ENCODE measurements at regions not wholly inside any gene's neighbourhood (a gene's known extent, or its start where the extent isn't known, plus 50 kb on each side); places are given as distances from the start of the nearest gene placed in this dataset.
A peak's percentile ranks its signal among the peaks of the same experiment; 100 is the strongest.

GRCh38 chr3:18295171-18295920 lies 129.8 kb downstream of the SATB1 start:
- peak; percentile 89 for DNase-seq

- DNase-seq: no peak
Measured at GRCh38 chr3:18290157-18290556, 135.0 kb downstream of the SATB1 start.

DNA sequence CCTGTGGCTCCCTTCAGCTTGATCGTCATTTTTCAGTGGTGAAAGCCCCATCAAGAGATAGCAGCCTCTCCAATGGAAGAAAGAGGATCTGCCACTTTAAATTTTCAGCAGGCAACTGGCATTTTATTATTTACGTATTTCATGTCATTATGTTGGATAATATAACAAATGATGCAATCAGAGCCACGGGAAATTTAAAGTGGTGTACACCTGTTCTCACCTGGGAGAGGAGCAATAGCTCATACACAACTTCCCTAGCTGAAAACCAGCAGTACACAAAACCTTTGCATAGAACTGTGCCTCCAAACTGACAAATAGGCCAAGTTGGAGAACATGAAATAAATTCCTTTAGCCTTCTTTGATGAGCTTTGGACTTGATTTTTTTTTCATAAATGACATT lies 136.9 kb downstream of the SATB1 start:
- DNase-seq: no peak

GRCh38 chr3:18284716-18285115 lies 140.4 kb downstream of the SATB1 start:
- no peak for DNase-seq

GRCh38 chr3:18283680-18284079 lies 141.5 kb downstream of the SATB1 start:
- DNase-seq: no peak

DNA sequence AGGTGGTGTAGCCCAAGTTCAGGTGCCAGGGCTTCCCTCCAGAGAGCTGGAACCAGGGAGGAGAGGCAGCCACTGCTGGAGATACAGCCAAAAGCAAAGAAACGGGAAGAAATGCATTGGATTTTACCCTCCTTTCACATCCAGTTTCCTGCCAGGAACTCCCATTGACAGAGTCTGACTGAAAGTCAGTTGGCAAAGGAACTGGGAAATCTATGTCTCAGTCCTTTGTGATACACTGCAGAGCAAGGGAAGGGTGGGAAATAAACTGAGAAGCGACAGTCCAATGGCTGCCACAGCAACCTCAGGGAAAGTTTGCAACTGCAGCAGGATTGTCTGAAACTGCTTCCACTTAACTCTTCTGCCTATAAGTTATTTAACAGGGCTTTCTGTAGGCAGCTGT lies 142.6 kb downstream of the SATB1 start:
- DNase-seq: no peak

DNA sequence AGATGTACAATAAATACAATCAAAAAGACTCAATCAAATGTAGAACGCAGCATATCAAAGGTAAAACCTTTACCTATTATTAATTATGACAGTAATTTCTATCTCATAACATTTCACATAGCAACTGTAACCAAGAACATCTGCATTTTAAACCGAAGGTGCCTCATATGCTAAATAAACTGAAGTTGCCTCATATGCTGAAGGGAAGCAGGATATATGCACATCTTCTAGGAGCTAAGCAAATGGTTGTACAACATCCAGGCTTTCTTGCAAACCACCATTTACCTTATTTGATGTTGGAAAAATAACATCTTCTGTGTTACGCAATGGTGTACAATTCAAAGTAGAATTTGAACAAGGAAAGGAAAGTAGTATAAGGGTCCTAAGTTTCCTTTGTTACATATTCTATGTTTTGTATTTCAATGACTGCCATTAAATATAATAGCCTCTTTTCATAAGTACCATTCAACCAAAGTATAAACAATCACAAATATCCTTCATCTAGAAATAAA lies 145.9 kb downstream of the SATB1 start:
- DNase-seq: no peak

DNA sequence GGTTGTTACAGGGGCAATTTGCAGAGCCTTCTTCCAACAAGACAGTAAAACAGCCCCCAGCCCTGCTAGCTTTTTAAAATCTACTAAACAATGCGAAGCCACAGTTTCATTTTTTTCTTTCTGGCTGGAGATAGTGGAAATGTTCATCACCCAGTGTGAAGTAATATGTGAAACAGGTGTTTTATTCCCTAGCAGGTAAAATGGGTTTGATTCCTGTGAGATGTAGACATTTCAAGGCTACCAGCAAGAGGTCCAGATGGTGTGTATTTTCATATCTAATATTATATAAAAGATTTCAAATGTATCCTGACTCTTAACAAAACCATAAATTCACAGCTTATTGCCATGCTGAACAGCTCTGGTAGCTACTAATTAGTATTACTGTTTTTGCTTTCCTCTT lies 160.3 kb downstream of the SATB1 start:
- DNase-seq: no peak

GRCh38 chr3:18264361-18264760 lies 160.8 kb downstream of the SATB1 start:
- no peak for DNase-seq

GRCh38 chr3:18258492-18258891 lies 166.6 kb downstream of the SATB1 start:
- DNase-seq: no peak

DNA sequence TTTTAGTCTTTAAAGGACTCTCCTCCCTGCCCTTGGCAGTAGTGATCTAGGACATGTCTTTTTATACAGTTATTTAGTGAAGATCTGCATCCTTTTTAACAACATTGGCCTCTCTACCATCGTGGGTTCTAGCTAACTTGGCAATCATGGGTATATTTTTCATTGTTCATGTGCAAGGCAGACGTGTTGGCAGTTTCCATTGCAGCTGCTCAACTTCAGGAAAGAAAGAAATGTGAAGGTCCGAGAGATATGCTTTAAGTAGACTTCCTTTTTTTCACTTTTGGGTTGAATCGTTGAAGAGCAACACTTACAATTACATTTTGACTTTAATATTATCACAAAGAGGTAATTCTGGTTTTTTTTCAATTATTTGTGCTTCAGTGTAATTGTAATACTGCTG lies 172.6 kb downstream of the SATB1 start:
- DNase-seq: no peak

DNA sequence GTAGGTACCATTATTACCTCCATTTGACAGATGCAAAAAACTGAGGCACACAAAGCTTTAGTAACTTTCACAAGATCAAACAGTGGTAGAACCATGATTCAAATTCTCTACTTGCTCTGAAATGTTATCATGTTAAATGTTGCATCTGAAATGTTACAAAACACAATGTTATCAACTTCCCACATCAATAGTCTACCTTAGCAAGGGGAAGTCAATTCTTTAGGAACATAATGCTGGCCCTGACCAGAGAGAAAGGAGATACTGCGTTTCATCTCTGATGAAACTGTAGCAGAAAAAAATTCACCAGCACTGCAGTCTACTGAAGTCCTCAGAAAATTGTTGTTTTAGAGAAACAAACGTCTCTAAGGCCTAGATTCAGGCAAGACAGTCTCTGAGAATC lies 174.1 kb downstream of the SATB1 start:
- DNase-seq: no peak

GRCh38 chr3:18249126-18249525 lies 176.0 kb downstream of the SATB1 start:
- DNase-seq: no peak

GRCh38 chr3:18247776-18248310 lies 177.3 kb downstream of the SATB1 start:
- no peak for DNase-seq

- no peak for DNase-seq
Measured at GRCh38 chr3:18247139-18247695, 177.9 kb downstream of the SATB1 start.

DNA sequence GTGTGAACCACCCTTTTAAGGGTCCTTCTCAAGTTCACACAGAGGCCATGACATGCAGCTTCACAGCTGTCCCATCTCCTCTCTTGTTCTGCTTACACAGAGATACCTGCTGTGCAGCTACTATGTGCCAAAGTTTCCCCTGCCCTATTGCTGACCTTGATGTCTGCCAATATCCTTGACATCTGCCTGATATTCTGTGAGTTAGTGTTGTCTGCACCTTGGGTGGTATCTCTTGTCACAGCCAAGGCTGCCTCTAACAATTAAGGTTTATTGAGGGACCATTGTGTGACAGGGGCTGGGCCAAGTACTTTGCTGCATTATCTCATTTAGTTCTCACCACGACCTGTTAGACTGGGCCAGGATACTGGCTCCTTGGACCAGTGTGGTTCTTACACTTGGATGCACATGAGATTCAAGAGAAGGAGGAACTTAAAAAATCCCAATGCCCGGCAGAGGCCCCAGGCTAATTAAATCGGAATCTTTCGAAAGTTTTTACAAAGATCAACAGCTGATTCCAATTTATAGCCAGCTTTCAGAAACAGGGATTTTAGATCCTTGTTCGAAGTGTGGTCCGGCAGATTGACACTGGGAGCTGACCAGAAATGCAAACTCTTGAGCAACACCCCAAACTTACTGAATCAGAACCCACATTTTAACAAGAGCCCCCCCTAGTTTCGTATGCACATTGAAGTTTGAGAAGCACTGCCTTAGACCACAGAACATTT lies 178.6 kb downstream of the SATB1 start:
- DNase-seq: no peak

DNA sequence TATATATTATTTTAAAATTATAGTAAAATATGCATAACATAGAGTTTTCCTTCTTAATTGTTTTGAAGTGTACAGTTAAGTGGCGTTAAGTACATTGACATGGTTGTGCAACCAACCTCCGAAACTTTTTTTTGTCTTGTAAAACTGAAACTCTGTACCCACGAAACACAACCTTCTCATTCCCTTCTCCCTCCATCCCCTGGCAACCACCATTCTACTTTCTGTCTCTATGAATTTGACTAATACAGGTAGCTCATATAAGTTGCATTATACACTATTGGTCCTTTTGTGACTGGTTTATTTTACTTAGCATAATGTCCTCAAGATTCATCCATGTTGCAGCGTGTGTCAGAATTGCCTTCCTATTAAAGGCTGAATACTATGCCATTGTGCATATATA lies 179.4 kb downstream of the SATB1 start:
- DNase-seq: no peak

GRCh38 chr3:18241837-18242236 lies 183.3 kb downstream of the SATB1 start:
- no peak for DNase-seq

DNA sequence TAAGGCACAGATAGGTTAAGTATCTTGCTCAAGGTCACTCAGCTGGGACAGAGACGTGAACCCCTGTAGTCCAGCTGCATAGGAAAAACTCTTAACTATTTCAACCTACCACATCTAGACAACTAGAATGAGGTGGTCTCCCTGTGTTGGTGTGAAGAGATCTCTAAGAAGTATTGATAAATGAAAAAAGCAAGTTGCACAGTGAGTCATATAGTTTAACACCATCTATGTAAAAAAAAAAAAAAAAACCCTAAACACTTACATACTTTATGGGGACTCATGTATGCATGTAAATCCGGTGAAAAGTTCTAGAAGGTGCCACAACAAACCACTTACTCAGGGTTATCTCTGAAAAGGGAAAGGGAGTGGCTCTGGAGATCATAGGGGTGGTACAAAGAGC lies 185.5 kb downstream of the SATB1 start:
- DNase-seq: no peak

- DNase-seq: peak; percentile 67
Measured at GRCh38 chr3:18238746-18239331, 186.3 kb downstream of the SATB1 start.

DNA sequence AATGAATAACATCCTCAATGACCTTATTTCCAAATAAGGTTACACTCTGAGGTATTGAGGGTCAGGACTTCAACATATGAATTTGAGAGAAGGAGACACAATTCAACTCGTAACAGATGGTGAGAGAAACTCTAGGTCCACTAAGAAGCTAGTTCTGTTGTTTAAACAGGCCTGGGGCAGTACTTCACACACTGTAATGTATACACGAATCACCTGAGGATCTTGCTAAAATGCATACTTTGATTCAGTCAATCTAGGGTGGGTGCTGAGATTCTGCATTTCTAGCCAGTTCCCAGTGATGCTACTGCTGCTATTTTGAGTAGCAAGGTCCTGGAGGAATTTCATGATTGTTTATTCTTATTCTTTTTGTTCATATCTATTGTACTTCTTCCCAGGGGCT lies 186.8 kb downstream of the SATB1 start:
- DNase-seq: no peak

DNA sequence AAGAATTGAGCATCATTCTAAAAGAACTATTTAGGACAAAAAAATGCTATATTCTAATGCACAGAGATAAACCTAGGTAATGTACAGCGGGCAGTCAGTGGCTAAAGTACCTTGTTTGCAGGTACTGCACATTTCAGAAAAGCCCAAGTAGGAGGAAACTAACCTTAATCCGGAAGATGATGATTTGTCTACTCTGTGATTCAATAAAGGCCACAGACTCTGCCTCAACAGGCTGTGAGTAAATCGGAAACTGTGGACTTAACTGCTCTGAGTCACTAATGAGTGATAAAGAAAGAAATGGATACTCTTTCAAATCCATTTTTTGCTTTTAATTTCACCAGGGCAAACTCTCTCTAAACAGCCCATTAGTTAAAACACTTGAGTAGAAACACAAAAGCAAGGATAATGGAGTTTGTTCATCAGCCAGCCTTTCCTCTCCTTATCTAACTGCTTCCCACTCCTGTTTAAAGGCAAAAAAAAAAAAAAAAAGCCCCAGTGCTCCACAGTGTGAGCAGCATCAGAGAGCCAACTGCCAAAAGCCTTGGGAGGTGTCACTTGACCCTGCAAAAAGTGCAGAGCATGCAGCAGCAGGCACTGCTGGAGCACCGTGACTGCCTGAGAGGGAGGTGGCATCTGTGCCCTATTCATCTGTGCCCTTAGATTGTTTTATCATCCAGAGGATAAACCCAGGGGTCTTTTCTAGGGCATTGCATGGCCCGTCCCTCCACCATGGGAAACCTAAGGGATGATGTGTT lies 187.7 kb downstream of the SATB1 start:
- peak; percentile 57 for DNase-seq

GRCh38 chr3:18236726-18237125 lies 188.4 kb downstream of the SATB1 start:
- DNase-seq: no peak
